Neuronal stem cell (in vitro differentiated cells): ENCODE measurements at regions not wholly inside any gene's neighbourhood (a gene's known extent, or its start where the extent isn't known, plus 50 kb on each side); places are given as distances from the start of the nearest gene placed in this dataset.

Experiments
- DNase-seq: peaks from one replicate; pipeline ENCODE4 v3.0.0-alpha.2; 2013; ENCODE audit warnings: low spot score
- H2AFZ ChIP-seq: one replicate; pipeline ENCODE4 v1.6.1; 2013; ENCODE audit warnings: mild to moderate bottlenecking, low read length, inconsistent platforms
- H2AK5ac ChIP-seq: 2 replicates; pipeline ENCODE4 v1.6.1; 2013; ENCODE audit warnings: low read depth, mild to moderate bottlenecking, inconsistent platforms, low read length, moderate library complexity, mixed read lengths
- H2BK120ac ChIP-seq: 2 replicates; pipeline ENCODE4 v1.6.1; 2013; ENCODE audit warnings: low read depth, mild to moderate bottlenecking, inconsistent platforms, low read length, moderate library complexity, mixed read lengths
- H2BK12ac ChIP-seq: one replicate; pipeline ENCODE4 v1.6.1; 2013; ENCODE audit warnings: low read length, inconsistent platforms
- H2BK15ac ChIP-seq: 2 replicates; pipeline ENCODE4 v1.6.1; 2013; ENCODE audit warnings: mild to moderate bottlenecking, low read length, inconsistent platforms, mixed read lengths
- H2BK5ac ChIP-seq: one replicate; pipeline ENCODE4 v1.6.1; 2013; ENCODE audit warnings: inconsistent platforms, mild to moderate bottlenecking, low read length, moderate library complexity
- H3K14ac ChIP-seq: one replicate; pipeline ENCODE4 v1.6.1; 2013; ENCODE audit warnings: low read length, inconsistent platforms
- H3K18ac ChIP-seq: 2 replicates; pipeline ENCODE4 v1.6.1; 2013; ENCODE audit warnings: low read length, inconsistent platforms
- H3K23ac ChIP-seq: 2 replicates; pipeline ENCODE4 v1.6.1; 2013; ENCODE audit warnings: low read depth, mild to moderate bottlenecking, mixed read lengths, low read length, inconsistent platforms; ENCODE audit not compliant: poor library complexity
- H3K27ac ChIP-seq: replicated peaks from 3 replicates; pipeline ENCODE4 v1.5.1; 2013; ENCODE audit warnings: low read length, inconsistent platforms
- H3K27me3 ChIP-seq, 3 experiments: 2 replicates each; pipeline ENCODE4 v1.6.1; 2013; ENCODE audit warnings: low read length in 3 of 3, mild to moderate bottlenecking in 2 of 3, inconsistent platforms in 1 of 3, low read depth in 1 of 3, mixed read lengths in 1 of 3, moderate library complexity in 1 of 3; ENCODE audit not compliant: control insufficient read depth in 3 of 3, insufficient read depth in 3 of 3
- H3K36me3 ChIP-seq, 2 donors: replicated peaks in 1 of 2; 2 replicates each; pipeline ENCODE4 v1.6.1; 2013; ENCODE audit warnings: low read length in 2 of 2; ENCODE audit not compliant: control insufficient read depth in 2 of 2, insufficient read depth in 2 of 2
- H3K4ac ChIP-seq: 2 replicates; pipeline ENCODE4 v1.6.1; 2013; ENCODE audit warnings: inconsistent platforms, mild to moderate bottlenecking, low read length, moderate library complexity
- H3K4me1 ChIP-seq, 2 donors: 1 replicate in 1 of 2; 2 replicates in 1 of 2; pipeline ENCODE4 v1.6.1; 2013; ENCODE audit warnings: low read length in 2 of 2, low read depth in 1 of 2; ENCODE audit not compliant: control insufficient read depth in 2 of 2, insufficient read depth in 1 of 2
- H3K4me2 ChIP-seq: one replicate; pipeline ENCODE4 v1.6.1; 2013; ENCODE audit warnings: mild to moderate bottlenecking, low read length, inconsistent platforms; ENCODE audit not compliant: insufficient read depth, poor library complexity, severe bottlenecking
- H3K4me3 ChIP-seq, 2 donors: 2 replicates each; pipeline ENCODE4 v1.5.1; 2013; ENCODE audit warnings: low read length in 2 of 2, mild to moderate bottlenecking in 2 of 2, inconsistent platforms in 1 of 2, moderate library complexity in 1 of 2
- H3K79me1 ChIP-seq: one replicate; pipeline ENCODE4 v1.6.1; 2013; ENCODE audit warnings: low read depth, mild to moderate bottlenecking, inconsistent platforms, low read length, moderate library complexity
- H3K9ac ChIP-seq: one replicate; pipeline ENCODE4 v1.6.1; 2013; ENCODE audit warnings: mild to moderate bottlenecking, low read depth, low read length, inconsistent platforms; ENCODE audit not compliant: poor library complexity
- H3K9me3 ChIP-seq, 2 donors: replicated peaks in 1 of 2; 2 replicates each; pipeline versions ENCODE3 to v1.6.1; 2013; ENCODE audit warnings: low read length in 2 of 2, mild to moderate bottlenecking in 2 of 2, inconsistent platforms in 1 of 2, low read depth in 1 of 2, mixed read lengths in 1 of 2, moderate library complexity in 1 of 2; ENCODE audit not compliant: control insufficient read depth in 2 of 2, insufficient read depth in 1 of 2
- H4K8ac ChIP-seq: one replicate; pipeline ENCODE4 v1.6.1; 2013; ENCODE audit warnings: low read depth, mild to moderate bottlenecking, inconsistent platforms, low read length, moderate library complexity
- H4K91ac ChIP-seq: one replicate; pipeline ENCODE4 v1.6.1; 2013; ENCODE audit warnings: low read length, low read depth, mild to moderate bottlenecking, inconsistent platforms; ENCODE audit not compliant: poor library complexity
- WGBS, 2 donors: extraction: QIAGEN DNeasy Blood & Tissue Kit; methylation state at CpG; one replicate each; pipeline ENCODE4 v1.1.7; 2013; ENCODE audit warnings: missing lambda C conversion rate in 2 of 2, mixed read lengths in 1 of 2; ENCODE audit not compliant: insufficient read length in 2 of 2, insufficient replicate concordance in 1 of 2; ENCODE audit errors: extremely low coverage in 2 of 2; 5-methylcytosine and 5-hydroxymethylcytosine counted together

- Histone ChIP-seq H2BK120ac (no peak overlapping the region), H3K18ac (peak overlapping the region; percentile 2), H3K27me3 (no peaks in the 10 kb centered on the region), H3K27ac (no peak overlapping the region), H4K91ac (no peak overlapping the region), H3K4me2 (no peak overlapping the region), H3K9me3 (peaks cover 9 to 17% of the 10 kb centered on the region in 2 donors), H3K36me3 (no peaks in the 10 kb centered on the region), H2BK15ac (no peak overlapping the region), H2BK5ac (no peak overlapping the region), H2AK5ac (no peak overlapping the region), H4K8ac (no peak overlapping the region), H3K79me1 (no peaks in the 10 kb centered on the region), H3K4ac (no peak overlapping the region), H3K9ac (peak overlapping the region; percentile 17), H3K14ac (peak overlapping the region; percentile 14), H3K4me1 (no peaks in the 10 kb centered on the region), H2AFZ (no peak overlapping the region), H3K23ac (no peak overlapping the region), H2BK12ac (no peak overlapping the region), H3K4me3 (peak overlapping the region in 1 of 2 donors; percentile 0)
- no peak for DNase-seq
- WGBS, 2 donors = no CpG with 5 or more reads among the region's 6 CpGs
Observed at GRCh38 chr2:184530959-184531358, 67.4 kb upstream of the ZNF804A start.

- H2BK12ac ChIP-seq = no peak overlapping the region
- peaks cover 9 to 16% of the 10 kb centered on the region in 2 donors for H3K9me3 ChIP-seq
- no peak overlapping the region for H3K9ac ChIP-seq
- H3K4ac ChIP-seq = no peak overlapping the region
- H3K14ac ChIP-seq = no peak overlapping the region
- H3K4me2 ChIP-seq = no peak overlapping the region
- no peak overlapping the region for H3K27ac ChIP-seq
- H4K91ac ChIP-seq = no peak overlapping the region
- H3K4me1 ChIP-seq = no peaks in the 10 kb centered on the region
- no peak overlapping the region for H2BK120ac ChIP-seq
- H4K8ac ChIP-seq = no peak overlapping the region
- H2AK5ac ChIP-seq = no peak overlapping the region
- no peak overlapping the region for H2BK5ac ChIP-seq
- no peaks in the 10 kb centered on the region for H3K36me3 ChIP-seq
- no peak overlapping the region for H3K18ac ChIP-seq
- H2BK15ac ChIP-seq = no peak overlapping the region
- no peaks in the 10 kb centered on the region for H3K27me3 ChIP-seq
- no peak overlapping the region for H3K23ac ChIP-seq
- no peak for DNase-seq
- no peak overlapping the region for H2AFZ ChIP-seq
- no peaks in the 10 kb centered on the region for H3K79me1 ChIP-seq
- no peak overlapping the region for H3K4me3 ChIP-seq
Observed at GRCh38 chr2:184532551-184532950, 65.8 kb upstream of the ZNF804A start.

GRCh38 chr2:184534986-184535385 is 63.3 kb upstream of the ZNF804A start:
- H3K79me1 ChIP-seq = no peaks in the 10 kb centered on the region
- no peak overlapping the region for H2BK120ac ChIP-seq
- no peaks in the 10 kb centered on the region for H3K4me1 ChIP-seq
- no peak overlapping the region for H2BK5ac ChIP-seq
- no peak overlapping the region for H2AK5ac ChIP-seq
- H3K4me2 ChIP-seq = no peak overlapping the region
- H3K9me3 ChIP-seq = peaks cover 0 to 2% of the 10 kb centered on the region in 2 donors
- no peak overlapping the region for H3K18ac ChIP-seq
- DNase-seq = no peak
- H3K14ac ChIP-seq = no peak overlapping the region
- no peaks in the 10 kb centered on the region for H3K27me3 ChIP-seq
- no peaks in the 10 kb centered on the region for H3K36me3 ChIP-seq
- no peak overlapping the region for H4K91ac ChIP-seq
- H3K9ac ChIP-seq = no peak overlapping the region
- H2AFZ ChIP-seq = no peak overlapping the region
- WGBS, 2 donors = no CpG with 5 or more reads among the region's 3 CpGs
- H3K4me3 ChIP-seq = no peak overlapping the region
- H4K8ac ChIP-seq = no peak overlapping the region
- no peak overlapping the region for H2BK15ac ChIP-seq
- no peak overlapping the region for H3K27ac ChIP-seq
- no peak overlapping the region for H2BK12ac ChIP-seq
- H3K4ac ChIP-seq = no peak overlapping the region
- H3K23ac ChIP-seq = no peak overlapping the region

GRCh38 chr2:184540246-184540789 is 58.0 kb upstream of the ZNF804A start:
- no peak overlapping the region for H2BK15ac ChIP-seq
- no peak overlapping the region for H4K91ac ChIP-seq
- no peak overlapping the region for H3K9ac ChIP-seq
- no peak overlapping the region for H2BK12ac ChIP-seq
- no peak overlapping the region for H3K14ac ChIP-seq
- DNase-seq = no peak
- no peak overlapping the region for H3K18ac ChIP-seq
- H3K4me1 ChIP-seq = no peaks in the 10 kb centered on the region
- H3K27ac ChIP-seq = no peak overlapping the region
- H3K79me1 ChIP-seq = no peaks in the 10 kb centered on the region
- H3K4me2 ChIP-seq = no peak overlapping the region
- H3K4ac ChIP-seq = no peak overlapping the region
- H2AFZ ChIP-seq = no peak overlapping the region
- H3K23ac ChIP-seq = no peak overlapping the region
- no peak overlapping the region for H4K8ac ChIP-seq
- no peak overlapping the region for H2AK5ac ChIP-seq
- no peak overlapping the region for H3K4me3 ChIP-seq
- no peaks in the 10 kb centered on the region for H3K36me3 ChIP-seq
- no peak overlapping the region for H2BK120ac ChIP-seq
- no peaks in the 10 kb centered on the region for H3K9me3 ChIP-seq
- H3K27me3 ChIP-seq = no peaks in the 10 kb centered on the region
- no peak overlapping the region for H2BK5ac ChIP-seq
